GM23338 (cell line): ENCODE measurements at regions not wholly inside any gene's neighbourhood (a gene's known extent, or its start where the extent isn't known, plus 50 kb on each side); places are given as distances from the start of the nearest gene placed in this dataset.

Experiments
- ATAC-seq: fragments of 200-7000 bp; cut with Tn5 transposase; 3 replicates; pipeline ENCODE4 v1.9.1; 2020
- DNase-seq: peaks from one replicate; pipeline ENCODE4 v3.0.0-alpha.2; 2015; ENCODE audit warnings: low spot score
- H2AFZ ChIP-seq: fragments of 200-600 bp; sonication (generic); 2 replicates; pipeline ENCODE4 v1.8.0; 2016; ENCODE audit warnings: antibody characterized with exemption, mild to moderate bottlenecking, moderate library complexity
- H3F3A ChIP-seq: fragments of 200-600 bp; sonication (generic); replicated peaks from 2 replicates; pipeline ENCODE4 v1.8.0; 2017; ENCODE audit warnings: antibody characterized with exemption, mixed run types, low read depth
- H3K27ac ChIP-seq: fragments of 200-600 bp; sonication (generic); 2 replicates; pipeline ENCODE4 v1.6.1; 2016; ENCODE audit warnings: low read depth
- H3K27me3 ChIP-seq: fragments of 200-600 bp; sonication (generic); 2 replicates; pipeline ENCODE4 v1.8.0; 2016; ENCODE audit warnings: mild to moderate bottlenecking, mixed run types, moderate library complexity; ENCODE audit not compliant: insufficient read depth
- H3K36me3 ChIP-seq: fragments of 200-600 bp; sonication (generic); 2 replicates; pipeline ENCODE4 v1.8.0; 2016; ENCODE audit warnings: mild to moderate bottlenecking; ENCODE audit not compliant: insufficient read depth
- H3K4me1 ChIP-seq: fragments of 200-600 bp; sonication (generic); 2 replicates; pipeline ENCODE4 v1.8.0; 2016; ENCODE audit warnings: mild to moderate bottlenecking, moderate library complexity; ENCODE audit not compliant: insufficient read depth
- H3K4me2 ChIP-seq: fragments of 200-600 bp; sonication (generic); 2 replicates; pipeline ENCODE4 v1.7.1; 2017; ENCODE audit warnings: mixed run types
- H3K4me3 ChIP-seq: fragments of 200-600 bp; sonication (generic); 2 replicates; pipeline ENCODE4 v1.6.1; 2016; ENCODE audit warnings: mixed run types
- H3K79me2 ChIP-seq: fragments of 200-600 bp; sonication (generic); replicated peaks from 2 replicates; pipeline ENCODE4 v1.8.0; 2017; ENCODE audit warnings: mild to moderate bottlenecking; ENCODE audit not compliant: insufficient read depth
- H3K9me2 ChIP-seq: fragments of 200-600 bp; sonication (generic); 2 replicates; pipeline ENCODE4 v1.8.0; 2017; ENCODE audit not compliant: insufficient read depth
- H4K20me1 ChIP-seq: fragments of 200-600 bp; sonication (generic); replicated peaks from 2 replicates; pipeline ENCODE4 v1.8.0; 2017; ENCODE audit warnings: mild to moderate bottlenecking; ENCODE audit not compliant: insufficient read depth
- H3K27ac Mint-ChIP-seq: 2 replicates; pipeline ENCODE4 v1.8.0; 2020; ENCODE audit warnings: inconsistent platforms, mild to moderate bottlenecking, moderate library complexity, mixed read lengths
- H3K27me3 Mint-ChIP-seq: 3 replicates; pipeline ENCODE4 v1.8.0; 2022; ENCODE audit warnings: low read depth, mild to moderate bottlenecking, moderate library complexity, mixed read lengths, inconsistent platforms; ENCODE audit not compliant: insufficient read depth, poor library complexity
- H3K36me3 Mint-ChIP-seq: 3 replicates; pipeline ENCODE4 v1.8.0; 2021; ENCODE audit warnings: low read depth, mild to moderate bottlenecking, inconsistent platforms, moderate library complexity, mixed read lengths
- H3K4me1 Mint-ChIP-seq: 3 replicates; pipeline ENCODE4 v1.8.0; 2020; ENCODE audit warnings: mild to moderate bottlenecking, inconsistent platforms, mixed read lengths
- H3K4me3 Mint-ChIP-seq: 3 replicates; pipeline ENCODE4 v1.8.0; 2021; ENCODE audit warnings: moderate library complexity, mild to moderate bottlenecking, inconsistent platforms, mixed read lengths
- H3K9me3 Mint-ChIP-seq: 3 replicates; pipeline ENCODE4 v1.8.0; 2020; ENCODE audit warnings: moderate library complexity, mild to moderate bottlenecking, inconsistent platforms, mixed read lengths
- CREB1 ChIP-seq: fragments of 250-450 bp; sonication (Bioruptor Pico); IDR thresholded peaks from 2 replicates; pipeline ENCODE4 v1.5.0; 2020; ENCODE audit warnings: low read depth, mild to moderate bottlenecking, moderate library complexity
- CTCF ChIP-seq, 2 experiments: fragments of 200-600 bp in 1 of 2; sonication (generic) in 1 of 2; conservative IDR thresholded peaks; 2 replicates each; pipeline versions ENCODE4 v1.5.1 to v1.6.1; 2016 to 2017; ENCODE audit warnings: antibody characterized with exemption in 2 of 2, low read depth in 2 of 2, mild to moderate bottlenecking in 2 of 2, moderate library complexity in 1 of 2
- ETS1 ChIP-seq: IDR thresholded peaks from 2 replicates; pipeline ENCODE4 v1.6.1; 2016; ENCODE audit warnings: antibody characterized with exemption
- EZH2 ChIP-seq: fragments of 200-600 bp; sonication (generic); IDR thresholded peaks from one replicate; pipeline ENCODE4 v1.8.0; 2017; ENCODE audit warnings: antibody characterized with exemption, mild to moderate bottlenecking, low read depth; ENCODE audit not compliant: unreplicated experiment
- EZH2phosphoT487 ChIP-seq: fragments of 200-600 bp; sonication (generic); IDR thresholded peaks from one replicate; pipeline ENCODE4 v1.8.1; 2018; ENCODE audit warnings: antibody characterized with exemption; ENCODE audit not compliant: unreplicated experiment
- JUNB ChIP-seq: IDR thresholded peaks from one replicate; pipeline ENCODE4 v1.6.1; 2016; ENCODE audit warnings: antibody characterized with exemption; ENCODE audit not compliant: unreplicated experiment
- NANOG ChIP-seq: IDR thresholded peaks from 2 replicates; pipeline ENCODE4 v1.6.1; 2016; ENCODE audit warnings: antibody characterized with exemption, borderline replicate concordance
- POLR2AphosphoS5 ChIP-seq: IDR thresholded peaks from 2 replicates; pipeline ENCODE4 v1.6.1; 2016; ENCODE audit warnings: antibody characterized with exemption, low read depth
- REST ChIP-seq: IDR thresholded peaks from one replicate; pipeline ENCODE4 v1.6.1; 2018; ENCODE audit warnings: antibody characterized with exemption; ENCODE audit not compliant: unreplicated experiment
- STAT1 ChIP-seq: IDR thresholded peaks from one replicate; pipeline ENCODE4 v1.6.1; 2016; ENCODE audit warnings: antibody characterized with exemption; ENCODE audit not compliant: unreplicated experiment
- ZNF114 ChIP-seq: fragments of 250-450 bp; sonication (Bioruptor Pico); IDR thresholded peaks from 2 replicates; pipeline ENCODE4 v1.5.0; 2020; ENCODE audit warnings: mild to moderate bottlenecking, moderate library complexity
- ZNF331 ChIP-seq: fragments of 250-450 bp; sonication (Bioruptor Pico); IDR thresholded peaks from 2 replicates; pipeline ENCODE4 v1.5.0; 2020; ENCODE audit warnings: low read depth, mild to moderate bottlenecking, moderate library complexity
- ZNF462 ChIP-seq: fragments of 250-450 bp; sonication (Bioruptor Pico); IDR thresholded peaks from 2 replicates; pipeline ENCODE4 v1.5.0; 2020; ENCODE audit warnings: mild to moderate bottlenecking, moderate library complexity

- no peak overlapping the region for H3K27ac Mint-ChIP-seq
- Histone ChIP-seq H3K4me1 (no peaks in the 10 kb centered on the region), H3K36me3 (no peaks in the 10 kb centered on the region), H3K27ac (no peak overlapping the region), H3K9me2 (no peaks in the 10 kb centered on the region), H3K79me2 (no peaks in the 10 kb centered on the region), H3K4me2 (no peak overlapping the region), H3K4me3 (no peak overlapping the region), H4K20me1 (no peaks in the 10 kb centered on the region), H3K27me3 (no peaks in the 10 kb centered on the region), H3F3A (no peaks in the 10 kb centered on the region), H2AFZ (0 out of 2 replicates have a peak overlapping the region, but pooled peaks have one; percentile 19)
- no peaks in the 10 kb centered on the region for H3K9me3 Mint-ChIP-seq
- no peaks in the 10 kb centered on the region for H3K36me3 Mint-ChIP-seq
- DNase-seq (no peak), ATAC-seq (no peak)
- H3K4me3 Mint-ChIP-seq: no peak overlapping the region
- peaks cover 3% of the 10 kb centered on the region for H3K27me3 Mint-ChIP-seq
- no peaks in the 10 kb centered on the region for H3K4me1 Mint-ChIP-seq
- TF ChIP-seq CTCF (conservative IDR thresholded peaks at IDR 0.05; ENCODE audit: low read depth in 2 of 2) (no peak), JUNB (no peak), STAT1 (no peak), ZNF114 (CRISPR knock-in tag) (no peak), EZH2phosphoT487 (no peak), POLR2AphosphoS5 (no peak), REST (no peak), CREB1 (CRISPR knock-in tag) (no peak), EZH2 (no peak), ZNF331 (no peak), NANOG (no peak), ZNF462 (no peak), ETS1 (no peak)
Measured at GRCh38 chr4:19756661-19757060, 495.0 kb upstream of the SLIT2 start.
